Cardiac muscle cell (in vitro differentiated cells and primary cell): ENCODE measurements at regions not wholly inside any gene's neighbourhood (a gene's known extent, or its start where the extent isn't known, plus 50 kb on each side); places are given as distances from the start of the nearest gene placed in this dataset.
A peak's percentile ranks its signal among the peaks of the same experiment; 100 is the strongest.

ENCODE experiments used
- DNase-seq, 2 donors: peaks; one replicate each; pipeline versions ENCODE4 v3.0.0 to v3.0.0-alpha.2; 2010 to 2017; ENCODE audit warnings: low read depth in 1 of 2, low spot score in 1 of 2
- H3K27ac ChIP-seq: fragments of 200-600 bp; sonication (generic); 2 replicates; pipeline ENCODE4 v1.5.1; 2016
- H3K27me3 ChIP-seq: fragments of 200-600 bp; sonication (generic); 2 replicates; pipeline ENCODE4 v1.6.0; 2016; ENCODE audit warnings: control low read depth
- H3K36me3 ChIP-seq: fragments of 200-600 bp; sonication (generic); 2 replicates; pipeline ENCODE4 v1.5.1; 2016; ENCODE audit warnings: control low read depth
- H3K4me1 ChIP-seq: fragments of 200-600 bp; sonication (generic); 2 replicates; pipeline ENCODE4 v1.8.1; 2017; ENCODE audit warnings: low read depth, mild to moderate bottlenecking, mixed run types
- H3K4me3 ChIP-seq: fragments of 200-600 bp; sonication (generic); 2 replicates; pipeline ENCODE4 v1.5.1; 2016; ENCODE audit warnings: mild to moderate bottlenecking
- H3K9me3 ChIP-seq: fragments of 200-600 bp; sonication (generic); 2 replicates; pipeline ENCODE4 v1.5.1; 2017; ENCODE audit warnings: low read depth, mild to moderate bottlenecking, control low read depth
- TF ChIP-seq, protein P1 (sequence below): IDR thresholded peaks from 2 replicates; pipeline ENCODE4 v1.5.1; 2012; ENCODE audit warnings: low read depth, mild to moderate bottlenecking, low read length

DNA sequence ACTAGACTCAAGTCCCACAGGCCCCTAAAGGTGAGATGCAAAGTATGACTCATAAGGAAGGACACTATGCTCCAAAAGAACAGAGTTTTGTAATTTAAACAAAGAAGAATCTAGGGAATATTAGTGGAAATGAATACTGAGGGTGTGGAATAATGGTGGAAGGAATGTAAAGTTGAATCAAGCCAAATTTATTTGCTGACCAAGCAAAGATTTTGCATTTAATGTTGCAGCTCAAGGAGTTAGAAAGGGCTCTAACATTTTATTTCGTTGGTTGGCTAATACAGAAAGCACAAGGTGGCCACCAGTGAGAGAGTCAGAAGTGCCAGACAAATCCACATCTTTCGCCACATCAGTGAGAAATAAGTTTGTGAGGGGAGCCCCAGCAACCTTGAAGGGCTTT is 550.3 kb downstream of the FOXG1 start:
- Histone ChIP-seq H3K27ac (no peak overlapping the region), H3K4me1 (no peaks in the 10 kb centered on the region), H3K27me3 (no peaks in the 10 kb centered on the region), H3K9me3 (no peaks in the 10 kb centered on the region), H3K36me3 (no peaks in the 10 kb centered on the region), H3K4me3 (no peak overlapping the region)
- no peak for DNase-seq
- TF ChIP-seq, protein P1, sequence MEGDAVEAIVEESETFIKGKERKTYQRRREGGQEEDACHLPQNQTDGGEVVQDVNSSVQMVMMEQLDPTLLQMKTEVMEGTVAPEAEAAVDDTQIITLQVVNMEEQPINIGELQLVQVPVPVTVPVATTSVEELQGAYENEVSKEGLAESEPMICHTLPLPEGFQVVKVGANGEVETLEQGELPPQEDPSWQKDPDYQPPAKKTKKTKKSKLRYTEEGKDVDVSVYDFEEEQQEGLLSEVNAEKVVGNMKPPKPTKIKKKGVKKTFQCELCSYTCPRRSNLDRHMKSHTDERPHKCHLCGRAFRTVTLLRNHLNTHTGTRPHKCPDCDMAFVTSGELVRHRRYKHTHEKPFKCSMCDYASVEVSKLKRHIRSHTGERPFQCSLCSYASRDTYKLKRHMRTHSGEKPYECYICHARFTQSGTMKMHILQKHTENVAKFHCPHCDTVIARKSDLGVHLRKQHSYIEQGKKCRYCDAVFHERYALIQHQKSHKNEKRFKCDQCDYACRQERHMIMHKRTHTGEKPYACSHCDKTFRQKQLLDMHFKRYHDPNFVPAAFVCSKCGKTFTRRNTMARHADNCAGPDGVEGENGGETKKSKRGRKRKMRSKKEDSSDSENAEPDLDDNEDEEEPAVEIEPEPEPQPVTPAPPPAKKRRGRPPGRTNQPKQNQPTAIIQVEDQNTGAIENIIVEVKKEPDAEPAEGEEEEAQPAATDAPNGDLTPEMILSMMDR: no peak

DNA sequence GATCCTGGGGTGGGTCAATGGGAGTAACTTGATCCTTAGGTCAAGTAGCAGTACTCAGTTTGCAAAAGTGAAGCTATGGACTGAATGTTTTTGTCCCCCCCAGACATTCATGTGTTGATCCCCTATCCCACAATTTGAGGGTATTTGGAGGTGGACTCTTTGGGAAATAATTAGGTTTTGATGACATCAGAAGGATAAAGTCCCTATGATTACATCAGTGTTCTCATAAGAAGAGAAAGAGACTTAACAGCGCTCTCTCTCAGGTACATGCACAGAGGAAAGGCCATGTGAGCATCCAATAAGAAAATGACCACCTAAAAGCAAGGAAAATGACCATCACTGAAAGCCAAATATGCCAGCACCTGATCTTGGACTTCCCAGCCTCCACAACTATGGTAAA is 550.8 kb downstream of the FOXG1 start:
- H3K36me3 ChIP-seq: no peaks in the 10 kb centered on the region
- no peak for DNase-seq
- H3K9me3 ChIP-seq: no peaks in the 10 kb centered on the region
- no peak overlapping the region for H3K4me3 ChIP-seq
- H3K27me3 ChIP-seq: no peaks in the 10 kb centered on the region
- no peaks in the 10 kb centered on the region for H3K4me1 ChIP-seq
- H3K27ac ChIP-seq: no peak overlapping the region
- TF ChIP-seq, protein P1: no peak

DNA sequence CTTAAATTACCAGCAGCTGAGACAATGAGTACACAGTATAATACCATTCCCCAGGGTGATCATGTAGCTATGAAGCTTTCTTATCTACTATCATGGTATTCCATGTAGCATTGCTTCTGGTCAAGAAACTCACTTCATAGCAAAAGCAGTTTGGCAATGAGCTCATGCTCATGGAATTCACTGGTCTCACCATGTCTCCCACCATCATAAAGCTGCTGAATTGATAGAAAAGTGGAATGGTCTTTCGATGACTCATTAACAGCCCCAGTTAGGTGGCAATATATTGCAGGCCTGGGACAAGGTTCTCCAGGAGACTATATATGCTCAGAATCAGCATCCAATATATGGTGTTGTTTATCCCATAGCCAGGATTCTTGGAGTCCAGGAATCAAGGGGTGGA is 553.7 kb downstream of the FOXG1 start:
- Histone ChIP-seq H3K27ac (no peak overlapping the region), H3K9me3 (no peaks in the 10 kb centered on the region), H3K4me1 (no peaks in the 10 kb centered on the region), H3K4me3 (no peak overlapping the region), H3K36me3 (no peaks in the 10 kb centered on the region), H3K27me3 (no peaks in the 10 kb centered on the region)
- peak in 1 of 2 donors; percentile 4 for DNase-seq
- TF ChIP-seq, protein P1: no peak

DNA sequence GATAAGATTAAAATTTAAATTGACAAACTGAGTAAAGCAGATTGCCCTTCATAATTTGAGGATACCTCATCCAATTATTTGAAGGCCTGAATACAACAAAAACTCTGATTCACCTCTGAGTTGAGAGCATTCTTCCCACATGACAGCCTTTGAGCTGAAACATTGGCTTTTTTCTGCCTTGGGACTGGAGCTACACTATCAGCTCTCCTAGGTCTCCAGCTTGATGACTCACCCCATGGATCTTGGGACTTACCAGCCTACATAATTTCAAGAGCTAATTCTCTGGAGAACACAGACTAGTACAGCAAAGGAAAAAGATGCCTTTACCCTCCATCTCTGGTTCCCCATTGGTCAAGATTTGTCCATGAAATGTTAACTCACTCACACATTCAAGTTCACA is 555.1 kb downstream of the FOXG1 start:
- H3K9me3 ChIP-seq: no peaks in the 10 kb centered on the region
- no peak overlapping the region for H3K27ac ChIP-seq
- peak in 1 of 2 donors; percentile 58 for DNase-seq

DNA sequence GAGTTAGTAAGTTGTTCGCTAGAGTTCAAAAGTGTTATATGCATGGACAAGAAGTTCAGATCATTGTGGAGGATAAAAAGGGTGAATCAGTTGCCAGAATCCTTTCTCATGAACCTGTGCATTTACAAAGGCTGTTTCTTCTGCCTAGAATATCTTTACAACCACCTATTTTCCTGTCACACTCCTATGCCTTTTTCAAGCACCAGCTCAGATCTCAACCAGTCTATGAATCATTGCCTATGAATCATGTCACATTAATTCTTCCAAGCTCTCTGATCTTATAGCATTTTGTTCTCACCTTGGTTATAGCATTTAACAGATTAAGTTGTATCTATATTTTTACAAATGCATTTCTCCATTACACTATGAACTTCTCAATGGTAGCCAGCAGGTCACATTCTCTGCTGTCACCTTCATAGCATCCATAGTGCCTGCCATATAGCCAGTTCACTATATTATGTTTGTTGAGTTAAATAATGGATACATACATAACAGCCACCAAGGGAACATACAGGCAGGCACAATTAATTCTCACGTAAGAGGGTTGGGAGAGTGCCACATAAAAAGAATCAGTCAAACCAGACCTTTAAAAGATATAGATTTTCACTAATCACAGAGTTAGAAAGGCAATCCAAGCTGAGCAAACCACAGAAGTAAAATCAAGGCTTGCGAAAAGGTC is 573.0 kb downstream of the FOXG1 start:
- Histone ChIP-seq H3K4me3 (no peak overlapping the region), H3K36me3 (no peaks in the 10 kb centered on the region), H3K27me3 (no peaks in the 10 kb centered on the region), H3K4me1 (no peaks in the 10 kb centered on the region), H3K27ac (no peak overlapping the region), H3K9me3 (no peaks in the 10 kb centered on the region)
- no peak for DNase-seq
- TF ChIP-seq, protein P1: no peak

More for the DNA sequence above, 555.1 kb downstream of the FOXG1 start:
- H3K36me3 ChIP-seq: no peaks in the 10 kb centered on the region
- H3K4me3 ChIP-seq: no peak overlapping the region
- H3K4me1 ChIP-seq: no peaks in the 10 kb centered on the region
- TF ChIP-seq, protein P1: no peak
- H3K27me3 ChIP-seq: no peaks in the 10 kb centered on the region
